ENCODE measurements at regions not wholly inside any gene's neighbourhood (a gene's known extent, or its start where the extent isn't known, plus 50 kb on each side); places are given as distances from the start of the nearest gene placed in this dataset.

- TF ChIP-seq CTCF (IDR thresholded peaks at IDR 0.05): no peak
- TF ChIP-seq POLR2A (IDR thresholded peaks at IDR 0.05): no peak
Measured at GRCh38 chr2:173483137-173483536, 128.5 kb downstream of the CDCA7 start.
